ENCODE measurements at regions not wholly inside any gene's neighbourhood (a gene's known extent, or its start where the extent isn't known, plus 50 kb on each side); places are given as distances from the start of the nearest gene placed in this dataset.
"Not testable (repeated sequence)": the region's sequence is repeated elsewhere in the genome, so short reads cannot be mapped to it uniquely, and the experiment has no call there.

- Mint-ChIP-seq H3K27me3 (ENCODE audit: unreplicated experiment) (peaks cover under 1% of the 10 kb centered on the region), H3K27ac (ENCODE audit: unreplicated experiment) (peak overlapping the region; percentile 1), H3K36me3 (ENCODE audit: unreplicated experiment) (no peaks in the 10 kb centered on the region), H3K4me1 (ENCODE audit: low read depth, unreplicated experiment) (peaks cover 18% of the 10 kb centered on the region), H3K9me3 (ENCODE audit: unreplicated experiment) (peaks cover 2% of the 10 kb centered on the region), H3K4me3 (ENCODE audit: unreplicated experiment) (peak overlapping the region; percentile 31)
- DNase-seq, result no peak
- TF ChIP-seq CTCF (IDR thresholded peaks at IDR 0.05; ENCODE audit: partially characterized antibody, unreplicated experiment), result no peak
These were observed 97.3 kb downstream of the RTP5 start for GRCh38 chr2:241966647-241967466.

GRCh38 chr2:241967467-241968144, 98.1 kb downstream of the RTP5 start:
- TF ChIP-seq CTCF (IDR thresholded peaks at IDR 0.05; ENCODE audit: partially characterized antibody, unreplicated experiment), result no peak
- Mint-ChIP-seq H3K27ac (ENCODE audit: unreplicated experiment) (no peak overlapping the region), H3K36me3 (ENCODE audit: unreplicated experiment) (no peaks in the 10 kb centered on the region), H3K9me3 (ENCODE audit: unreplicated experiment) (peaks cover 2% of the 10 kb centered on the region), H3K4me1 (ENCODE audit: low read depth, unreplicated experiment) (peaks cover 18% of the 10 kb centered on the region), H3K4me3 (ENCODE audit: unreplicated experiment) (no peak overlapping the region), H3K27me3 (ENCODE audit: unreplicated experiment) (peaks cover 4% of the 10 kb centered on the region)
- peak; percentile 62 for DNase-seq

- Mint-ChIP-seq H3K9me3 (ENCODE audit: unreplicated experiment) (peaks cover 2% of the 10 kb centered on the region), H3K4me1 (ENCODE audit: low read depth, unreplicated experiment) (peaks cover 18% of the 10 kb centered on the region), H3K36me3 (ENCODE audit: unreplicated experiment) (peaks cover 7% of the 10 kb centered on the region), H3K27me3 (ENCODE audit: unreplicated experiment) (peaks cover 4% of the 10 kb centered on the region), H3K4me3 (ENCODE audit: unreplicated experiment) (no peak overlapping the region), H3K27ac (ENCODE audit: unreplicated experiment) (no peak overlapping the region)
- DNase-seq, result no peak
- no peak for TF ChIP-seq CTCF (IDR thresholded peaks at IDR 0.05; ENCODE audit: partially characterized antibody, unreplicated experiment)
These were observed 98.9 kb downstream of the RTP5 start for GRCh38 chr2:241968417-241968816.

GRCh38 chr2:241969182-241969581, 99.7 kb downstream of the RTP5 start:
- H3K9me3 Mint-ChIP-seq (ENCODE audit: unreplicated experiment); H3K36me3 Mint-ChIP-seq (ENCODE audit: unreplicated experiment); DNase-seq; H3K4me3 Mint-ChIP-seq (ENCODE audit: unreplicated experiment); H3K27ac Mint-ChIP-seq (ENCODE audit: unreplicated experiment); H3K27me3 Mint-ChIP-seq (ENCODE audit: unreplicated experiment): not testable (repeated sequence)
- peaks cover 18% of the 10 kb centered on the region for H3K4me1 Mint-ChIP-seq (ENCODE audit: low read depth, unreplicated experiment)

- TF ChIP-seq CTCF (IDR thresholded peaks at IDR 0.05; ENCODE audit: partially characterized antibody, unreplicated experiment), result no peak
- Mint-ChIP-seq H3K36me3 (ENCODE audit: unreplicated experiment) (peaks cover 8% of the 10 kb centered on the region), H3K9me3 (ENCODE audit: unreplicated experiment) (peaks cover 4% of the 10 kb centered on the region), H3K4me1 (ENCODE audit: low read depth, unreplicated experiment) (peaks cover 18% of the 10 kb centered on the region), H3K27ac (ENCODE audit: unreplicated experiment) (no peak overlapping the region), H3K27me3 (ENCODE audit: unreplicated experiment) (peaks cover 4% of the 10 kb centered on the region), H3K4me3 (ENCODE audit: unreplicated experiment) (no peak overlapping the region)
- no peak for DNase-seq
These were observed 101.2 kb downstream of the RTP5 start for GRCh38 chr2:241970716-241971115.
